ENCODE measurements at regions not wholly inside any gene's neighbourhood (a gene's known extent, or its start where the extent isn't known, plus 50 kb on each side); places are given as distances from the start of the nearest gene placed in this dataset.
A peak's percentile ranks its signal among the peaks of the same experiment; 100 is the strongest.

GRCh38 chrY:20997355-20997754 lies 241.4 kb downstream of the RPS4Y2 start:
- peak overlapping the region; percentile 67 for H3K27ac Mint-ChIP-seq
- H3K27me3 Mint-ChIP-seq = no peaks in the 10 kb centered on the region
- DNase-seq = no peak
- H3K4me3 Mint-ChIP-seq = no peak overlapping the region
- no peak for ATAC-seq
- intact Hi-C loops (cut with DNase I, micrococcal nuclease) = loop anchor here in 1 of 2 experiments (10.0 kb wide), 1 partner anchor 257 kb away; no protein-coding TSS in a partner anchor
- no peaks in the 10 kb centered on the region for H3K9me3 Mint-ChIP-seq (ENCODE audit: low read depth)
- H3K36me3 Mint-ChIP-seq (ENCODE audit: low read depth) = no peaks in the 10 kb centered on the region
- POLR2A ChIA-PET = no interaction called here
- CTCF ChIA-PET = interaction anchor here (0.7 kb wide), 1 partner anchor 262 kb away, joined by 4 read pairs; no protein-coding TSS in a partner anchor
- H3K4me1 Mint-ChIP-seq = peaks cover 35% of the 10 kb centered on the region

DNA sequence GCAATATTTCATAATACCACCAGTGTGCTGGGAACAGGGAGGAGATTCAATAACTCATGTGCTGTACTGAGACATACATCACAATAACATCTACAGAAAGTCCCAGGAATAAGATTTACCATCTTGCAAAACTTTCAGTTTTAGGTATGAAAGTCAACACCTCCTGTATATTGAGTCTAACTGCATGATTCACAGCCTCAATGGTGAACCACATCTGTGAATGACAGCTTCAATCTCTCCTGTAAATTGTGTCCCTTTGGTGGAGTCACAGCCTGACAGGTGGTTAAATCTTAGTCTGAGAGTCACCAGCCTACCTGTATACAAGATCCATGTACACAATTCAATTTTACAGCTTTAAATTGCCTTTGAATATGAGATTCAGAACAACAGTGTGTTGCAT lies 242.1 kb downstream of the RPS4Y2 start:
- H3K27ac Mint-ChIP-seq = peak overlapping the region; percentile 67
- H3K36me3 Mint-ChIP-seq (ENCODE audit: low read depth) = no peaks in the 10 kb centered on the region
- H3K4me1 Mint-ChIP-seq = peaks cover 41% of the 10 kb centered on the region
- H3K9me3 Mint-ChIP-seq (ENCODE audit: low read depth) = no peaks in the 10 kb centered on the region
- CTCF ChIA-PET = interaction anchor here (0.6 to 0.7 kb wide), 2 partner anchors 151 to 262 kb away, joined by 3 to 4 read pairs; no protein-coding TSS in a partner anchor
- peak; percentile 76 for ATAC-seq
- intact Hi-C loops (cut with DNase I, micrococcal nuclease) = loop anchor here (2.0 to 10.0 kb wide), 2 partner anchors 37 to 257 kb away; no protein-coding TSS in a partner anchor
- POLR2A ChIA-PET = no interaction called here
- H3K27me3 Mint-ChIP-seq = no peaks in the 10 kb centered on the region
- DNase-seq = peak; percentile 44
- H3K4me3 Mint-ChIP-seq = no peak overlapping the region

DNA sequence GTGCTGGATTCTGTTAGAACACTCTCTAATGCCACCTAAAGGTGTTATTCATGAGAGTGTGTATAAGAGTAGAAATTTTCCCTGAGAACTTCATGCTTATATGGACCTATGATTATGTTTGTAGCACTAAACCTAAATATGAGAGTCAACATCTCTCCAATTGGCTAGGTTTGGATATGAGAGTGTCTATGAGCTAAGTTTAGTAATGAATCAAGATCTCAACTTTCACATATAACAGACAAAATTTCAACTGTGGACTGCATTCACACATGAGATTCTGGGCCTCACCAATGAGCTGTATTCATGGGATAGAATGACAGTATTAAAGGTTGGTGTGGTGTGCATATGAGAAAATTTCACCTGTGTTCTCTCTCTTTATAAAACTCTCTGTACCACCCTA lies 242.6 kb downstream of the RPS4Y2 start:
- CTCF ChIA-PET = interaction anchor here (0.6 kb wide), 1 partner anchor 151 kb away, joined by 3 read pairs; no protein-coding TSS in a partner anchor
- H3K4me1 Mint-ChIP-seq = peaks cover 45% of the 10 kb centered on the region
- POLR2A ChIA-PET = no interaction called here
- H3K27me3 Mint-ChIP-seq = no peaks in the 10 kb centered on the region
- H3K27ac Mint-ChIP-seq = no peak overlapping the region
- DNase-seq (no peak), ATAC-seq (peak; percentile 27)
- no peak overlapping the region for H3K4me3 Mint-ChIP-seq
- no peaks in the 10 kb centered on the region for H3K36me3 Mint-ChIP-seq (ENCODE audit: low read depth)
- no peaks in the 10 kb centered on the region for H3K9me3 Mint-ChIP-seq (ENCODE audit: low read depth)
- intact Hi-C loops (cut with DNase I, micrococcal nuclease) = loop anchor here (2.0 to 10.0 kb wide), 2 partner anchors 36 to 256 kb away; no protein-coding TSS in a partner anchor

- peak; percentile 43 for ATAC-seq
- ChIA-PET POLR2A (interaction anchor here (0.7 kb wide), 1 partner anchor 110 kb away, joined by 4 read pairs; no protein-coding TSS in a partner anchor), CTCF (interaction anchor here (0.5 kb wide), 1 partner anchor 26 kb away, joined by 3 read pairs; no protein-coding TSS in a partner anchor)
- no peak overlapping the region for H3K4me3 Mint-ChIP-seq
- no peak overlapping the region for H3K27ac Mint-ChIP-seq
- H3K9me3 Mint-ChIP-seq (ENCODE audit: low read depth) = no peaks in the 10 kb centered on the region
- H3K36me3 Mint-ChIP-seq (ENCODE audit: low read depth) = no peaks in the 10 kb centered on the region
- intact Hi-C loops (cut with DNase I, micrococcal nuclease) = no loop called here
- H3K27me3 Mint-ChIP-seq = no peaks in the 10 kb centered on the region
- DNase-seq = no peak
- H3K4me1 Mint-ChIP-seq = peaks cover 50% of the 10 kb centered on the region
These were observed 245.2 kb downstream of the RPS4Y2 start for GRCh38 chrY:21001102-21001501.

DNA sequence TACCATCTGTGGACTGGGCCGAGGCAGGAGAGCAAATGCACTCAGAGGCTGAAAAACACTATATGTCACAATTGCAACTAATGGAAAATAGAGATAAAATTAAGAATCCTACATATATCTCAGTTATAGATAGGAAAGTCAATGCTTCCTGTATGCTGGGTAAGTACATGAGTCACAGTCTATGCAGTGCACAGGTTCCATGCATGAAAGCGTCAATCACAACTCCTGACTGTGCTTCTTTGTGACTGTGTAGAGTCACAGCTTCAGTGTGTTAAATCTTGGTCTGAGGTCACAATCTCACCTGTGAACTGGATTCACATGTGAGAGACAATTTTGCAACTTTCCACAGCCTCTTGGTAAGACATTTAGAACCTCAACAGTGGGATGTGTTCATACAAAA lies 247.2 kb downstream of the RPS4Y2 start:
- intact Hi-C loops (cut with DNase I, micrococcal nuclease) = no loop called here
- no peak overlapping the region for H3K4me3 Mint-ChIP-seq
- H3K27ac Mint-ChIP-seq = peak overlapping the region; percentile 51
- peak; percentile 60 for ATAC-seq
- no peaks in the 10 kb centered on the region for H3K27me3 Mint-ChIP-seq
- ChIA-PET CTCF (no interaction called here), POLR2A (no interaction called here)
- no peaks in the 10 kb centered on the region for H3K9me3 Mint-ChIP-seq (ENCODE audit: low read depth)
- H3K36me3 Mint-ChIP-seq (ENCODE audit: low read depth) = no peaks in the 10 kb centered on the region
- H3K4me1 Mint-ChIP-seq = peaks cover 42% of the 10 kb centered on the region
- DNase-seq = peak; percentile 20

- CTCF ChIA-PET = no interaction called here
- H3K27me3 Mint-ChIP-seq = no peaks in the 10 kb centered on the region
- H3K4me3 Mint-ChIP-seq = no peak overlapping the region
- POLR2A ChIA-PET = no interaction called here
- no peak overlapping the region for H3K27ac Mint-ChIP-seq
- ATAC-seq (peak; percentile 28), DNase-seq (no peak)
- H3K4me1 Mint-ChIP-seq = peaks cover 30% of the 10 kb centered on the region
- intact Hi-C loops (cut with DNase I, micrococcal nuclease) = no loop called here
- H3K36me3 Mint-ChIP-seq (ENCODE audit: low read depth) = no peaks in the 10 kb centered on the region
- H3K9me3 Mint-ChIP-seq (ENCODE audit: low read depth) = no peaks in the 10 kb centered on the region
These were observed 249.6 kb downstream of the RPS4Y2 start for GRCh38 chrY:21005531-21005930.

- Mint-ChIP-seq H3K9me3 (ENCODE audit: low read depth) (no peaks in the 10 kb centered on the region), H3K27ac (no peak overlapping the region), H3K27me3 (no peaks in the 10 kb centered on the region), H3K4me3 (no peak overlapping the region), H3K36me3 (ENCODE audit: low read depth) (no peaks in the 10 kb centered on the region), H3K4me1 (peaks cover 37% of the 10 kb centered on the region)
- CTCF ChIA-PET = no interaction called here
- ATAC-seq (no peak), DNase-seq (no peak)
- intact Hi-C loops (cut with DNase I, micrococcal nuclease) = loop anchor here in 1 of 2 experiments (10.0 kb wide), 2 partner anchors 53 to 113 kb away; no protein-coding TSS in a partner anchor
- POLR2A ChIA-PET = no interaction called here
These were observed 265.9 kb downstream of the RPS4Y2 start for GRCh38 chrY:21021811-21022210.

DNA sequence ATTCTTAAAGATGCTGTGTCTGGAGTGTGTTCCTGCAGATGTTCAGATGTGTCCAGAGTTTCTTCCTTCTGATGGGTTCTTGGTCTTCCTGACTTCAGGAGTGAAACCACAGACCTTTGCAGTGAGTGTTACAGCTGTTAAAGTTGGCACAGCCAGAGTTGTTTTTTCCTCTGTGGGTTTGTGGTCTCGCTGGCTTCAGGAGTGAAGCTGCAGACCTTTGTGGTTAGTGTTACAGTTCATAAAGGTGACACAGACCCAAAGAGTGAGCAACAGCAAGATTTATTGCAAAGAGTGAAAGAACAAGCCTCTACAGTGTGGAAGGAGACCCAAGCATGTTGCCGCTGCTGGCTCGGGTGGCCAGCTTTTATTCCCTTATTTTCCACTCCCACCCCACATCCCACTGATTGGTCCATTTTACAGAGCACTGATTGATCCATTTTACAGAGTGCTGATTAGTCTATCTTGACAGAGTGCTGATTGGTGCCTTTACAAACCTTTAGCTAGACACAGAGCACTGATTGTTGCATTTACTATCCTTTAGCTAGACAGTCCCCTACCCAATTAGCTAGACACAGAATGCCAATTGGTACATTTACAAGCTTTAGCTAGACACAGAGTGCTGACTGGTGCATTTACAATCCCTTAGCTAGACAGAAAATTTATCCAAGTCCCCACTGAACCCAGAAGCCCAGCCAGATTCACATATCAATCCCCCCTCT lies 266.6 kb downstream of the RPS4Y2 start:
- peak overlapping the region; percentile 42 for H3K27ac Mint-ChIP-seq
- no peaks in the 10 kb centered on the region for H3K27me3 Mint-ChIP-seq
- ChIA-PET CTCF (interaction anchor here (0.8 kb wide), 1 partner anchor 11 kb away, joined by 4 read pairs; no protein-coding TSS in a partner anchor), POLR2A (no interaction called here)
- peaks cover 37% of the 10 kb centered on the region for H3K4me1 Mint-ChIP-seq
- H3K9me3 Mint-ChIP-seq (ENCODE audit: low read depth) = no peaks in the 10 kb centered on the region
- peak; percentile 54 for DNase-seq
- no peaks in the 10 kb centered on the region for H3K36me3 Mint-ChIP-seq (ENCODE audit: low read depth)
- intact Hi-C loops (cut with DNase I, micrococcal nuclease) = loop anchor here in 1 of 2 experiments (10.0 kb wide), 2 partner anchors 52 to 112 kb away; no protein-coding TSS in a partner anchor
- H3K4me3 Mint-ChIP-seq = peak overlapping the region; percentile 20
- ATAC-seq = peak; percentile 89

DNA sequence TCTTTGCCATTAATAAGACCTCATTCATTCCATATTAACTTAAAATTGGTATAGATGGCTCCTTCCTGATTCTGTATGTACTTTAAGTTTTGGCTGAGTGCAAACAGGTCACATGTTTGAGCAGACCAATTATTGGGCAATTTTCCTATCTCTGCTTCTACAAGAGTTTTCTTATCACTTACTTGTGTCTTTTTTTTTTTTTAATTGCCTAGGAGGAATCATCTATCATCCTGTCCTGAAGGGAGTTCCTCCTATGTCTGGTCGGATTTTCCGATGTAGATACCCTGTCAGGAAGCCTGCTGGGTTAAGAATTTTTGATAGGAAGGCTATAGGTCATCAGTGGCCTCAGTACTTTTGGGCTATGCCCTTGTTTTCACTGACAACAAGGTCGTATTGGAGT lies 268.0 kb downstream of the RPS4Y2 start:
- no peak for ATAC-seq
- no peak for DNase-seq
- no peaks in the 10 kb centered on the region for H3K36me3 Mint-ChIP-seq (ENCODE audit: low read depth)

GRCh38 chrY:21028506-21028905 lies 272.6 kb downstream of the RPS4Y2 start:
- CTCF ChIA-PET = no interaction called here
- POLR2A ChIA-PET = no interaction called here
- no peaks in the 10 kb centered on the region for H3K36me3 Mint-ChIP-seq (ENCODE audit: low read depth)
- ATAC-seq (no peak), DNase-seq (peak; percentile 11)
- intact Hi-C loops (cut with DNase I, micrococcal nuclease) = loop anchor here in 1 of 2 experiments (10.0 kb wide), 2 partner anchors 46 to 106 kb away; no protein-coding TSS in a partner anchor
- H3K4me1 Mint-ChIP-seq = peaks cover 36% of the 10 kb centered on the region
- peaks cover 1% of the 10 kb centered on the region for H3K9me3 Mint-ChIP-seq (ENCODE audit: low read depth)
- H3K4me3 Mint-ChIP-seq = no peak overlapping the region
- no peak overlapping the region for H3K27ac Mint-ChIP-seq
- no peaks in the 10 kb centered on the region for H3K27me3 Mint-ChIP-seq

More for the DNA sequence above, 268.0 kb downstream of the RPS4Y2 start:
- POLR2A ChIA-PET = no interaction called here
- no peak overlapping the region for H3K27ac Mint-ChIP-seq
- H3K9me3 Mint-ChIP-seq (ENCODE audit: low read depth) = no peaks in the 10 kb centered on the region
- H3K4me3 Mint-ChIP-seq = no peak overlapping the region
- H3K4me1 Mint-ChIP-seq = peaks cover 43% of the 10 kb centered on the region
- intact Hi-C loops (cut with DNase I, micrococcal nuclease) = loop anchor here in 1 of 2 experiments (10.0 kb wide), 2 partner anchors 51 to 111 kb away; no protein-coding TSS in a partner anchor
- no peaks in the 10 kb centered on the region for H3K27me3 Mint-ChIP-seq
- CTCF ChIA-PET = no interaction called here

DNA sequence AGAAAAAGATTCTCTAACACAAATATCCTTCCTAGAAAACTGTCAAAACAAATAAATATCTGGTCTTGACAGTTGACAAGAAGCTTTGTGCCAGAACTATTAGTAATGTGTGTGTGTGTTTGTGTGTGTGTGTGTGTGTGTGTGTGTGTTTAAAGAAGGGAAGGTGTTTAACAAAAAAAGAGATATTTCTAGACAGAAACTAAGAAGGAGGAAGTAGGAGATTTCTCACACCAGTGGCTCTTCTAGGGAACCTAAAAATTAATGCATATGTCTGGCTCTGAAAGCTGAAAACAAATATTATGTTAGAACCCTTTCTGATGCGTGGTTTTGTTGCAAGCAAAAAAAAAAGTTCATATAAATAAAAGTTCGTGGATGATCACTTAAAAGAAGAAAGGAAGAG lies 277.5 kb downstream of the RPS4Y2 start:
- no peak overlapping the region for H3K4me3 Mint-ChIP-seq

More for the DNA sequence above, 277.5 kb downstream of the RPS4Y2 start:
- peaks cover 1% of the 10 kb centered on the region for H3K9me3 Mint-ChIP-seq (ENCODE audit: low read depth)
- peaks cover 47% of the 10 kb centered on the region for H3K4me1 Mint-ChIP-seq
- ChIA-PET CTCF (interaction anchor here (0.7 to 1.4 kb wide), 2 partner anchors 10 to 146 kb away, joined by 4 read pairs; no protein-coding TSS in a partner anchor), POLR2A (no interaction called here)
- no peaks in the 10 kb centered on the region for H3K36me3 Mint-ChIP-seq (ENCODE audit: low read depth)
- intact Hi-C loops (cut with DNase I, micrococcal nuclease) = loop anchor here in 1 of 2 experiments (10.0 kb wide), 1 partner anchor 101 kb away; no protein-coding TSS in a partner anchor
- peak overlapping the region; percentile 55 for H3K27ac Mint-ChIP-seq
- no peaks in the 10 kb centered on the region for H3K27me3 Mint-ChIP-seq
- no peak for ATAC-seq
- no peak for DNase-seq

All from activated CD4-positive, alpha-beta T cell treated with anti-CD3 and anti-CD28 coated beads for 36 hours (primary cell).